H9 (cell line): ENCODE measurements at regions not wholly inside any gene's neighbourhood (a gene's known extent, or its start where the extent isn't known, plus 50 kb on each side); places are given as distances from the start of the nearest gene placed in this dataset.

Experiments
- DNase-seq: peaks from one replicate; pipeline ENCODE4 v3.0.0-alpha.2; 2017
- H2AFZ ChIP-seq: one replicate; pipeline ENCODE4 v1.6.1; 2013; ENCODE audit warnings: mild to moderate bottlenecking, low read length, control low read depth, moderate library complexity
- H2AK5ac ChIP-seq: 2 replicates; pipeline ENCODE4 v1.6.1; 2013; ENCODE audit warnings: low read length, control low read depth, mixed read lengths; ENCODE audit not compliant: insufficient read length
- H2BK120ac ChIP-seq: one replicate; pipeline ENCODE4 v1.6.1; 2013; ENCODE audit warnings: low read depth, mild to moderate bottlenecking, low read length, control low read depth, inconsistent platforms; ENCODE audit not compliant: poor library complexity, severe bottlenecking
- H2BK12ac ChIP-seq: 2 replicates; pipeline ENCODE4 v1.6.1; 2013; ENCODE audit warnings: low read length, control low read depth, mixed read lengths, low read depth; ENCODE audit not compliant: insufficient read length
- H2BK15ac ChIP-seq: 2 replicates; pipeline ENCODE4 v1.6.1; 2013; ENCODE audit warnings: low read depth, low read length, control low read depth
- H2BK20ac ChIP-seq: one replicate; pipeline ENCODE4 v1.6.1; 2013; ENCODE audit warnings: low read depth, mild to moderate bottlenecking, low read length, control low read depth, inconsistent platforms; ENCODE audit not compliant: poor library complexity, severe bottlenecking
- H2BK5ac ChIP-seq: 2 replicates; pipeline ENCODE4 v1.6.1; 2013; ENCODE audit warnings: low read length, control low read depth, mixed read lengths; ENCODE audit not compliant: insufficient read length
- H3K14ac ChIP-seq: 2 replicates; pipeline ENCODE4 v1.6.1; 2013; ENCODE audit warnings: low read length, control low read depth; ENCODE audit not compliant: insufficient read depth
- H3K18ac ChIP-seq: 2 replicates; pipeline ENCODE4 v1.6.1; 2013; ENCODE audit warnings: low read depth, mild to moderate bottlenecking, mixed read lengths, low read length, control low read depth; ENCODE audit not compliant: insufficient read length
- H3K23ac ChIP-seq: 2 replicates; pipeline ENCODE4 v1.6.1; 2013; ENCODE audit warnings: low read length, control low read depth, mixed read lengths, low read depth; ENCODE audit not compliant: insufficient read length
- H3K23me2 ChIP-seq: 2 replicates; pipeline ENCODE4 v1.6.1; 2013; ENCODE audit warnings: low read depth, mild to moderate bottlenecking, mixed read lengths, low read length, control low read depth; ENCODE audit not compliant: insufficient read length, poor library complexity, severe bottlenecking
- H3K27ac ChIP-seq: 2 replicates; pipeline ENCODE4 v1.5.1; 2013; ENCODE audit warnings: low read length, control low read depth, mixed read lengths, low read depth; ENCODE audit not compliant: insufficient read length
- H3K27me3 ChIP-seq: 2 replicates; pipeline ENCODE4 v1.6.1; 2013; ENCODE audit warnings: low read length, control low read depth, inconsistent platforms; ENCODE audit not compliant: insufficient read depth
- H3K4ac ChIP-seq: 2 replicates; pipeline ENCODE4 v1.6.1; 2013; ENCODE audit warnings: low read depth, mild to moderate bottlenecking, control low read depth, inconsistent platforms, low read length, moderate library complexity
- H3K4me1 ChIP-seq: 2 replicates; pipeline ENCODE4 v1.6.1; 2013; ENCODE audit warnings: low read length, control low read depth, inconsistent platforms; ENCODE audit not compliant: insufficient read depth
- H3K4me2 ChIP-seq: 2 replicates; pipeline ENCODE4 v1.6.1; 2013; ENCODE audit warnings: low read length, control low read depth, mixed read lengths; ENCODE audit not compliant: insufficient read length, insufficient read depth
- H3K56ac ChIP-seq: 2 replicates; pipeline ENCODE4 v1.6.1; 2013; ENCODE audit warnings: low read depth, mild to moderate bottlenecking, mixed read lengths, low read length, control low read depth; ENCODE audit not compliant: insufficient read length
- H3K79me1 ChIP-seq: 2 replicates; pipeline ENCODE4 v1.6.1; 2013; ENCODE audit warnings: low read depth, mild to moderate bottlenecking, moderate library complexity, low read length, control low read depth, inconsistent platforms; ENCODE audit not compliant: insufficient read depth, poor library complexity, severe bottlenecking
- H3K79me2 ChIP-seq: 2 replicates; pipeline ENCODE4 v1.6.1; 2013; ENCODE audit warnings: low read length, control low read depth, inconsistent platforms; ENCODE audit not compliant: insufficient read depth
- H3K9ac ChIP-seq: 2 replicates; pipeline ENCODE4 v1.6.1; 2013; ENCODE audit warnings: low read length, control low read depth, mixed read lengths; ENCODE audit not compliant: insufficient read length; ENCODE audit errors: extremely low read depth
- H3K9me3 ChIP-seq: one replicate; pipeline ENCODE4 v1.6.1; 2013; ENCODE audit warnings: low read depth, low read length, inconsistent platforms; ENCODE audit not compliant: control insufficient read depth
- H3T11ph ChIP-seq: one replicate; pipeline ENCODE4 v1.6.1; 2013; ENCODE audit warnings: mild to moderate bottlenecking, low read length, control low read depth, inconsistent platforms
- H4K20me1 ChIP-seq: one replicate; pipeline ENCODE4 v1.6.1; 2013; ENCODE audit not compliant: control insufficient read depth, insufficient read length, insufficient read depth
- H4K5ac ChIP-seq: 2 replicates; pipeline ENCODE4 v1.6.1; 2013; ENCODE audit warnings: low read depth, mild to moderate bottlenecking, mixed read lengths, low read length, control low read depth; ENCODE audit not compliant: insufficient read length
- H4K8ac ChIP-seq: replicated peaks from 2 replicates; pipeline ENCODE4 v1.6.1; 2013; ENCODE audit warnings: low read length, control low read depth, mixed read lengths, low read depth; ENCODE audit not compliant: insufficient read length
- H4K91ac ChIP-seq: 2 replicates; pipeline ENCODE4 v1.6.1; 2013; ENCODE audit warnings: low read depth, mild to moderate bottlenecking, moderate library complexity, mixed read lengths, low read length, control low read depth; ENCODE audit not compliant: insufficient read length
- H3K27ac Mint-ChIP-seq, 3 experiments: 2 replicates in 2 of 3; 3 replicates in 1 of 3; pipeline ENCODE4 v1.8.0; 2020 to 2021; ENCODE audit warnings: mixed read lengths in 3 of 3, mild to moderate bottlenecking in 1 of 3, moderate library complexity in 1 of 3
- H3K27me3 Mint-ChIP-seq: 2 replicates; pipeline ENCODE4 v1.8.0; 2021; ENCODE audit warnings: low read depth, mild to moderate bottlenecking, moderate library complexity, mixed read lengths
- H3K36me3 Mint-ChIP-seq, 3 experiments: 2 replicates in 2 of 3; 3 replicates in 1 of 3; pipeline ENCODE4 v1.8.0; 2020 to 2021; ENCODE audit warnings: low read depth in 3 of 3, mixed read lengths in 3 of 3; ENCODE audit not compliant: insufficient read depth in 1 of 3
- H3K4me1 Mint-ChIP-seq, 2 experiments: 2 replicates each; pipeline ENCODE4 v1.8.0; 2020; ENCODE audit warnings: mixed read lengths in 2 of 2
- H3K4me3 Mint-ChIP-seq, 2 experiments: 2 replicates in 1 of 2; 3 replicates in 1 of 2; pipeline ENCODE4 v1.8.0; 2020 to 2021; ENCODE audit warnings: mild to moderate bottlenecking in 2 of 2, mixed read lengths in 2 of 2, moderate library complexity in 1 of 2
- H3K9me3 Mint-ChIP-seq, 2 experiments: 2 replicates in 1 of 2; 3 replicates in 1 of 2; pipeline ENCODE4 v1.8.0; 2020; ENCODE audit warnings: mild to moderate bottlenecking in 2 of 2, mixed read lengths in 2 of 2, moderate library complexity in 1 of 2
- CTCF ChIP-seq: fragments of 200-600 bp; sonication (generic); conservative IDR thresholded peaks from 3 replicates; pipeline ENCODE4 v1.8.0; 2021; ENCODE audit warnings: antibody characterized with exemption, mild to moderate bottlenecking
- WGBS: extraction: QIAGEN DNeasy Blood & Tissue Kit; methylation state at CpG from one replicate; pipeline ENCODE4 v1.1.7; 2013; ENCODE audit warnings: missing lambda C conversion rate, low lambda C conversion rate, mixed read lengths; ENCODE audit not compliant: insufficient read length; ENCODE audit errors: extremely low coverage; 5-methylcytosine and 5-hydroxymethylcytosine counted together

GRCh38 chr1:228944935-228945371 lies 209.7 kb downstream of the RHOU start:
- Histone ChIP-seq H3K27me3 (no peaks in the 10 kb centered on the region), H3K9ac (no peak overlapping the region), H2BK15ac (no peak overlapping the region), H3K4ac (no peak overlapping the region), H2BK12ac (no peak overlapping the region), H2AFZ (no peak overlapping the region), H4K5ac (no peak overlapping the region), H4K20me1 (no peaks in the 10 kb centered on the region), H3K27ac (no peak overlapping the region), H4K8ac (no peak overlapping the region), H3K23ac (no peak overlapping the region), H3T11ph (no peak overlapping the region), H3K9me3 (no peaks in the 10 kb centered on the region), H3K79me1 (no peaks in the 10 kb centered on the region), H3K18ac (no peak overlapping the region), H3K4me2 (no peak overlapping the region), H2BK120ac (no peak overlapping the region), H4K91ac (no peak overlapping the region), H3K23me2 (no peaks in the 10 kb centered on the region), H3K56ac (no peak overlapping the region), H2BK5ac (no peak overlapping the region), H3K79me2 (no peaks in the 10 kb centered on the region), H3K4me1 (no peaks in the 10 kb centered on the region), H2AK5ac (no peak overlapping the region), H3K14ac (no peak overlapping the region), H2BK20ac (no peak overlapping the region)
- no peak for DNase-seq
- Mint-ChIP-seq H3K27me3 (peaks cover 4% of the 10 kb centered on the region; the same call in 1 of the 2 replicates), H3K27ac (no peak overlapping the region), H3K4me3 (no peak overlapping the region), H3K9me3 (no peaks in the 10 kb centered on the region; a peak in 1 of 5 replicates), H3K4me1 (peaks cover 26 to 33% of the 10 kb centered on the region in 2 experiments), H3K36me3 (no peaks in the 10 kb centered on the region)
- WGBS, result no CpG with 5 or more reads among the region's 5 CpGs
- no peak for TF ChIP-seq CTCF
